GM12873 (cell line): ENCODE measurements at regions not wholly inside any gene's neighbourhood (a gene's known extent, or its start where the extent isn't known, plus 50 kb on each side); places are given as distances from the start of the nearest gene placed in this dataset.

Source experiments
- TF ChIP-seq, protein P1 (sequence below): IDR thresholded peaks from 2 replicates; pipeline ENCODE4 v1.5.1; 2012; ENCODE audit warnings: low read depth, mild to moderate bottlenecking, moderate library complexity, low read length, control low read depth; ENCODE audit not compliant: insufficient read depth; ENCODE audit errors: missing control alignments

DNA sequence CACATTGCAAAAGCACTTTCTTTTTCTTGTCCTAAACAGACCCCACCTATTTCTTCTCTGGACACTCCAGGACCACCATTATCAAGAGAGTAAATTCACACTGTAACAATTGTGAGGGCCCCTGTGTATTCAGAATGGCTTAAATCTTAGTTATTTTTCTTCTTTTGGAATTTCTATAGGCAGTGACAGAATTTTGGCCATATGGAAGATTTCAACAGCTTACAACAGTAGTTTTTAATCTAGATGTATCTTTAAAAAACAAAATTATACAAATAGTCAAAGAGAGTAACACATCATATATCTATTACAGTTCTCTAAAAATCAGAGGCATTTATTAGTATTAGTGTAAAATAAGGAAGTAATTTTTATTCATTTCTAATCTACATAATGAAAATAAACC is 482.1 kb downstream of the LIG4 start:
- TF ChIP-seq, protein P1, sequence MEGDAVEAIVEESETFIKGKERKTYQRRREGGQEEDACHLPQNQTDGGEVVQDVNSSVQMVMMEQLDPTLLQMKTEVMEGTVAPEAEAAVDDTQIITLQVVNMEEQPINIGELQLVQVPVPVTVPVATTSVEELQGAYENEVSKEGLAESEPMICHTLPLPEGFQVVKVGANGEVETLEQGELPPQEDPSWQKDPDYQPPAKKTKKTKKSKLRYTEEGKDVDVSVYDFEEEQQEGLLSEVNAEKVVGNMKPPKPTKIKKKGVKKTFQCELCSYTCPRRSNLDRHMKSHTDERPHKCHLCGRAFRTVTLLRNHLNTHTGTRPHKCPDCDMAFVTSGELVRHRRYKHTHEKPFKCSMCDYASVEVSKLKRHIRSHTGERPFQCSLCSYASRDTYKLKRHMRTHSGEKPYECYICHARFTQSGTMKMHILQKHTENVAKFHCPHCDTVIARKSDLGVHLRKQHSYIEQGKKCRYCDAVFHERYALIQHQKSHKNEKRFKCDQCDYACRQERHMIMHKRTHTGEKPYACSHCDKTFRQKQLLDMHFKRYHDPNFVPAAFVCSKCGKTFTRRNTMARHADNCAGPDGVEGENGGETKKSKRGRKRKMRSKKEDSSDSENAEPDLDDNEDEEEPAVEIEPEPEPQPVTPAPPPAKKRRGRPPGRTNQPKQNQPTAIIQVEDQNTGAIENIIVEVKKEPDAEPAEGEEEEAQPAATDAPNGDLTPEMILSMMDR, result no peak

DNA sequence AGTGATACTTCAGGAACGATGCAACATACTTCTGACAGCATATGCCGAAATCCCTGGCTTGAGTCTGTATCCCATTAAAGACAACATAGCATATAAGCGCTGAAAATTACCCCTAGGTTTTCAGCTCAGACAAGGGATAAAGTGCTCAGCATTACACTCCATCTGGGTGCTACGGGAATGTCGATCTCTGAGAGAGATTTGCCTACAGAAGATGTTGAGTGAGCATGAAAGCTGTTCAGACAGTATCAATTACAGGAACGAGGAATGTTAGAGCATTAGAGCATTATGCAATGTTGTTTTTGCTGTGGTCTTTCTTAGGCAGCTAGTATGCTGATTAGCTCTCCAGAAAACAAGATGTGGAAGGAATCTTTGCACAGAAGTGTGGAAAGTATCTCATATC is 484.5 kb downstream of the LIG4 start:
- TF ChIP-seq, protein P1, result no peak

DNA sequence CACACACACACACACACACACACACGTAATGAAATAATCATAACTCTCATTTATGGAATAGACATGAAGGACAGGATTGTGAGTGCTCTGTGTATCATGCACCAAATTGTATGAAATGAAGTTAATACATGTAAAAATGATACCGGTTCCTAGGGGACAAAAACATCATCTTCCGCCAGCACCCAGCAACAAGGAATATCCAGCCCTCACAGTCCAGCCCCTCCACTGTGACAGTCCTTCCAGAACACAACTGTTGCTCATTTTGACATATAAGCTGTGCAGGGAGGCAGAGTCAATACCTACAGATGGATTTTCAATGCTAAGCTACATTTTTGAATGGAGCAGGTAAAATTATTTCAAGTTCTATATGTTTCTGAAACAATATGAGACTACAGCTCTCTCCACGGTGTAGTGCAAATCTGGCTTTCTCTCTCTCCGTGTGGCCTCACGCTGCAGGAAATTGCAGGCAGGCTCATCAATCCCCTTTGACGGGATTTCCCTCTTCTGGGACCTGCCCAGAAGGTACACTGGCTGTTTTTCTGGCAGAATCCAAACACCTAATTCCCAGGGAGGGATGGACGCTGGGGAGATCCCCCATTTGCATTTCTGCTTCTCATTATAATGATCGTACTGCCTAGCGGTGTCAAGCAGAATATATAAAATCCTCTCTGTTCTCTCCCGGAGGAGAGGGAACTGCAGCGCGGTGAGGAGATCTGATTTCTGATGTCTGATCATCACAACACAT is 494.0 kb downstream of the LIG4 start:
- TF ChIP-seq, protein P1, result no peak

DNA sequence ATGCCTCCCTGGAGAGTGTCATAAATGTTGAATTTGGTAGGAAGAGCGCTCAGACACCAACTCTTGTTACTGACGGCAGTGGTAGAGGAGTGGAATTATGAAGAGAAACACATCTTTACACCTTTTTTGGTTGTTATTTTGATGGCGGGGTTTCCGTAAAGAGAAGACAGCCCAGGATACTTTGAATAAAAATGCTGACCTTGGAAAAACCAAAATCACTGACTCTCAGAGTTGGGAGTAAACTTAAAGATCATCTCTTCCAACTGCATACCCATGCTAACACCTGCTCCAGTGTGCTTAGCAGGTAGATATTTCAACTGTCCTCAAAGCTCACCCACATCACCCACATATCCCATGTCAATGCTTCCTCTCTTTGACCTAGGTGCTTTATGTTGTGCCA is 498.6 kb downstream of the LIG4 start:
- TF ChIP-seq, protein P1, result no peak

DNA sequence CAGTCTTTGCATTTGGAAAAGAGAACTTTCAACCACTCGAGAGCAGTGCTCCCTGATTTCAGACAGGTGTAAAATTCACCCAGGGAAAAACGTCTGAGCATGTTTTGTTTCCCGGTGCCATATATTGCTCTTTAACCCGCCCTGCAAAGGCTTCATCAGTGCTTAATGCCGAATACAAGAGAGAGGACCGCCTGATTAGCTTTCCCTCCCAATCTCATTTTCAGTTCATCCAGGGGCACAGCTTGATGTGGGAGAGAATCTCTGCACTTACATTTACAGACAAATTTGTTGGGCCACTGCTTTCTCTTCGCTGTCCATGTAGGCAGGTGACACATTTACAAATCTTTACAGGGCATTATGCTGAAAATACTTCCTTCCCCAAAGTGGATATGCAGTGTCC is 499.1 kb downstream of the LIG4 start:
- TF ChIP-seq, protein P1, result no peak

DNA sequence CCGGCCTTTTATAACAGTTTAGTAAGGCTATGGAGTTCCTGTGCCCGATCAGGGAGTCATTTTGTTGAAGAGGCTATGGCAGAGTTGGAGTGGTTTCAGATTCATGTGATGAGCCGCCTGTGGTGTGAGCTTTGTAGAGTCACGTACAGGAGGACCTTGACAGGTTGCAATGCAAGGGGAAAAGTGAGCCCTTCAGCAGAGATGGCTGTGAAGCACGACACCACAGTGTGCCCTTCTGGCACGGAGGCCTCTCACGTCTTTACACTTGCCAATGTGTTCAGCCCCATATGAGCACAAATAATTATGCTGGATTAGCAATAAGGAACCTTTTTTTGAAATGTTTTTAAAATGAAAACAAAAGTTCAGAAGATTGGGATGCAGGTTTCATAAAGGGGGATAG is 499.8 kb downstream of the LIG4 start:
- TF ChIP-seq, protein P1, result no peak

DNA sequence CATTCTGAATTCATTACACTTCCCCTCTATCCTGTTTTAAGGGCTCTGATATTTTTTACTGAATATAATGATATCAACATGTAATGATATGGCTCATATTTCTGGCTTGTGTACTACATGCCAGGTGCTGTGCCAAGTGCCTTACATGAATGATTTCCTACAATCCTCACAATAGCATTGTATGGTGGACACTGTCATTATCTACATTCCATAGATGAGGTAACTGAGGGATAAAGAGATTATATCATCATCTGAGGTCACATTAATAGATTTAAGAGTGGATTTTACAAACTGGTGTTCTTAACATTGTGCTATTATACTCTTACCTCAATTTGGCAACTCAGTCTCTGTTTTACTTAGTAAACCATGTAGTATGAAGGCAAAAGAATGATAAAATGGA is 502.0 kb downstream of the LIG4 start:
- TF ChIP-seq, protein P1, result no peak
